ENCODE measurements at regions not wholly inside any gene's neighbourhood (a gene's known extent, or its start where the extent isn't known, plus 50 kb on each side); places are given as distances from the start of the nearest gene placed in this dataset.
"Not testable (repeated sequence)": the region's sequence is repeated elsewhere in the genome, so short reads cannot be mapped to it uniquely, and the experiment has no call there.

DNA sequence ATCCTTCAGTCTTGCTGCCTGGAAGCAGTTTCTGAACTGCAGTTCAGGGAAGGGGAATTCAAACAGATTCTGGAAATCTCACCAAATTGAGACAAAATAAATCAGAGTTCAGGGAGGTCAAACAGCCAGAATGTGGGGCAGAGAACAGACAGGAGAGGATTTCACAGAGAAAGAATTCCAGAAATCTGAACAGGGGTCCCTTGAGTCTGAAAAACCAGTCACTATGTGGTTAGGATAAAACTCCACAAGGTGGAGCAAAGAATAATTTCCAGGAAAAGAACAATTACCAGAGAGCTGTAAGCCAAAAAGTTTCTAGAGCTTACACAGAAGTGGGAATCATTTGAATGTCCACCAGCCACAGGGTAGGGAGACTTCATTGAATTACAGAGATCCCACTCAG is 84.7 kb downstream of the URB2 start:
- DNase-seq (ENCODE audit: low read depth, low spot score) = peak; percentile 25
- in situ Hi-C loops (cut with HindIII; ENCODE audit: low pct_unique_long_range_greater_than_20kb, low sequenced_read_pairs) = no loop called here

DNA sequence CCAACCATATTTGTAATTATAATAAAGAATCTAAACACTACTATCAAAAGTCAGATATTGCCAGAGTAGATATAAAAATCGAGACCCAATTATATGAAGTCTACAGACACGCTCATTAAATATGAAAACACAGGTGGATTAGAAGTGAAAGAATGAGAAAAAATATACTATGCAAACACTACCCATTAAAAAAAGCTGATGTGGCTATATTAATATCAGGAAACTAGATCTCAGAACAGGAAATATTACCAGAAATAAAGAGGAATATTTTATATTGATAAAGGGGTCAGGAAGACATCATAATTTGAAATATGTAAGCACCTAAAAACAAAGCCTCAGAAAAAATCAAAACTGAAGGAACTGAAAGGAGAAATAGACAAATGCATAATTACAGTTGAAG is 88.3 kb downstream of the URB2 start:
- in situ Hi-C loops (cut with HindIII; ENCODE audit: low pct_unique_long_range_greater_than_20kb, low sequenced_read_pairs) = no loop called here
- no peak for DNase-seq (ENCODE audit: low read depth, low spot score)

GRCh38 chr1:229714964-229715603 is 89.0 kb downstream of the URB2 start:
- in situ Hi-C loops (cut with HindIII; ENCODE audit: low pct_unique_long_range_greater_than_20kb, low sequenced_read_pairs) = no loop called here
- peak; percentile 78 for DNase-seq (ENCODE audit: low read depth, low spot score)

GRCh38 chr1:229716069-229716468 is 90.0 kb downstream of the URB2 start:
- in situ Hi-C loops (cut with HindIII; ENCODE audit: low pct_unique_long_range_greater_than_20kb, low sequenced_read_pairs) = no loop called here
- DNase-seq (ENCODE audit: low read depth, low spot score) = no peak

DNA sequence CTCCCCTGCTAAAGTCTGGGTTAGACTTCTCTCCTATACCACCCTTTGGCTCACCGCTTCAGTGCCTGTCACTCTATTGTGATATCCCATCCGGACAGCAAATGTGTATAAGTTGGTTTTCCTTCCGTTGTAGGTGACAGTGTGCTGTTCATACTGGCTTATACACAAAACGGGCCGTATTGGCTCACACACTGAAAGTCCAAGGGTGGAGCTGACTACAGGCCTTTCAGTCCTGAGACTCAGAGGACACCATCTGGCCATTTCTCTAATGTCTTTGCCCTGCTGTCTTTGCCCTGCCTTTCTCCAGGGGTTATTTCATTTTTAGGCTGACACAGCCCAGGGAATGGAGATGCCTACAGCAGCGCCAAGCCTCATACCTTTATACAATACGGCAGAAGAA is 90.7 kb downstream of the URB2 start:
- no peak for DNase-seq (ENCODE audit: low read depth, low spot score)
- in situ Hi-C loops (cut with HindIII; ENCODE audit: low pct_unique_long_range_greater_than_20kb, low sequenced_read_pairs) = no loop called here

- in situ Hi-C loops (cut with HindIII; ENCODE audit: low pct_unique_long_range_greater_than_20kb, low sequenced_read_pairs) = no loop called here
- DNase-seq (ENCODE audit: low read depth, low spot score) = peak; percentile 34
Measured at GRCh38 chr1:229717786-229718576, 91.9 kb downstream of the URB2 start.

- DNase-seq (ENCODE audit: low read depth, low spot score) = no peak
- in situ Hi-C loops (cut with HindIII; ENCODE audit: low pct_unique_long_range_greater_than_20kb, low sequenced_read_pairs) = no loop called here
Measured at GRCh38 chr1:229726061-229726460, 100.0 kb downstream of the URB2 start.

DNA sequence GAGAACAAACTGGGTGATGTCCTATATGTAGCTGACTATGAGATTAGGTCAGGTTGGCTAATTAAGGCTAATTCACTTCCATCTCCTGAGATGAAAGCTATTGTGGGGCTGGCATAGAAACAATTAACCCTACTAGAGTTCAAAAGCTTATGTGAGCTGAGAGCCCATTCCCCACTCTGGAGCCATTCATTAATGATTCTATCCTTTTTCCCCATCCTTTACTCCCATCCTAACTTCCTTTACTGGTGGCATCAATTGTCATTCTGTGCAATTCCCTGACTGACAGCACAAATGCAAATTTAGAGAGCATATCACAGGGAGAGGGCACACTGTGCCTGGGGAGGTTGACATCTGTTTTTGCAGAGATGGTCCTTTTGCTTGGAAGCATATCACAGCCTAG is 103.9 kb downstream of the URB2 start:
- in situ Hi-C loops (cut with HindIII; ENCODE audit: low pct_unique_long_range_greater_than_20kb, low sequenced_read_pairs) = no loop called here

GRCh38 chr1:229730573-229730972 is 104.5 kb downstream of the URB2 start:
- in situ Hi-C loops (cut with HindIII; ENCODE audit: low pct_unique_long_range_greater_than_20kb, low sequenced_read_pairs) = no loop called here
- no peak for DNase-seq (ENCODE audit: low read depth, low spot score)

More for the DNA sequence above, 103.9 kb downstream of the URB2 start:
- DNase-seq (ENCODE audit: low read depth, low spot score) = no peak

DNA sequence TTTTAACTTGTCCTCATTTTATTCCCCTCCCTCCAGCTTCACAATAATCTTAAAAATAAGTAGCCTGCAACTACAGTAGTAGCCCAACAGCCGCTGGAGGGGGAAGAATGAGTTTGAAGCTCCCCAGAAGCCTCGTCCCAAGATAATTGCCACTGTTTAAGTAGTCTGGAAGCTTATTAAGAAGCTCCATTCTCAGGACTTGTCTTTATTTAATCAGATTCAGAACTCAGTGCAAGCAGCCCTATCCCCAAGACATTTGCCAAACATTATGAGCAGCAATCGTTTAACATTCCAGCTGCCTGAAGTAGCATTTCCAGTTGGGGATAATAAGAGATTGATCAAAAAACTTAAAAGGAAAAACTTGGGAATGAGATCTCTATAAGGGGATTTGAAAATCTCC is 106.0 kb downstream of the URB2 start:
- DNase-seq (ENCODE audit: low read depth, low spot score) = no peak
- in situ Hi-C loops (cut with HindIII; ENCODE audit: low pct_unique_long_range_greater_than_20kb, low sequenced_read_pairs) = no loop called here

- in situ Hi-C loops (cut with HindIII; ENCODE audit: low pct_unique_long_range_greater_than_20kb, low sequenced_read_pairs) = no loop called here
- DNase-seq (ENCODE audit: low read depth, low spot score) = no peak
Measured at GRCh38 chr1:229736376-229736775, 110.3 kb downstream of the URB2 start.

DNA sequence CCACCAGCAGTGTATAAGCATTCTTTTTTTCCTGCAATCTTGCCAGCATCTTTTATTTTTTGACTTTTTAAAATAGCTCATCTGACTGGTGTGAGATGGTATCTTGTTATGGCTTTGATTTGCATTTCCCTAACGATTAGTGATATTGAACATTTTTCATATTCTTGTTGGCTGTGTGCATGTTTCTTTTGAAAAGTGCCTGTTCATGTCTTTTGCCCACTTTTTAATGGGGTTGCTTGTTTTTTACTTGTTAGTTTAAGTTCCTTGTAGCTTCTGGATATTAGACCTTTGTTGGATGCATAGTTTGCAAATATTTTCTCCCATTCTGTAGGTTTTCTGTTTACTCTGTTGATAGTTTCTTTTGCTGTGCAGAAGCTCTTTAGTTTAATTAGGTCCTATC is 116.6 kb downstream of the URB2 start:
- DNase-seq (ENCODE audit: low read depth, low spot score); in situ Hi-C loops (cut with HindIII; ENCODE audit: low pct_unique_long_range_greater_than_20kb, low sequenced_read_pairs): not testable (repeated sequence)

- DNase-seq (ENCODE audit: low read depth, low spot score) = no peak
- in situ Hi-C loops (cut with HindIII; ENCODE audit: low pct_unique_long_range_greater_than_20kb, low sequenced_read_pairs) = no loop called here
Measured at GRCh38 chr1:229749992-229750391, 123.9 kb downstream of the URB2 start.

DNA sequence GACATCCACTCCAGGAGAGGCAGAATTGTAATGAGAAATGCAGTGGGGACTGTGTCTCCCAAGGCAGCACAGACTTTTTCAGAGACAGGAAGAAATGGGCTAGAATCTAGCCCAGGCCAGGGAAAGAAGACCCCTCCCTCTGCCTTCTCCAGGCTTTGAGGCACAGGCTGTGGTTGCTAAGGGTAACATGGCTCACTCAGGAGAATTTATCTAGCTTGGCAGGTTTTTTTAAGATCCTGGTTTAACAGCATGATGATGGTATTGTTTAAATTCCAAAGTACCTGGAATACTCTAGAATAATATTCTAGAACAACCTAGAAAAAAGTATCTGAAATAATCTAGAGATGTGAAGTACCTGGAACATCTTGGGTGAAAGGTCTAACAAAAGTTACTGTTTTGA is 125.6 kb downstream of the URB2 start:
- DNase-seq (ENCODE audit: low read depth, low spot score) = no peak
- in situ Hi-C loops (cut with HindIII; ENCODE audit: low pct_unique_long_range_greater_than_20kb, low sequenced_read_pairs) = no loop called here

GRCh38 chr1:229752679-229753078 is 126.6 kb downstream of the URB2 start:
- in situ Hi-C loops (cut with HindIII; ENCODE audit: low pct_unique_long_range_greater_than_20kb, low sequenced_read_pairs) = no loop called here
- DNase-seq (ENCODE audit: low read depth, low spot score) = no peak

DNA sequence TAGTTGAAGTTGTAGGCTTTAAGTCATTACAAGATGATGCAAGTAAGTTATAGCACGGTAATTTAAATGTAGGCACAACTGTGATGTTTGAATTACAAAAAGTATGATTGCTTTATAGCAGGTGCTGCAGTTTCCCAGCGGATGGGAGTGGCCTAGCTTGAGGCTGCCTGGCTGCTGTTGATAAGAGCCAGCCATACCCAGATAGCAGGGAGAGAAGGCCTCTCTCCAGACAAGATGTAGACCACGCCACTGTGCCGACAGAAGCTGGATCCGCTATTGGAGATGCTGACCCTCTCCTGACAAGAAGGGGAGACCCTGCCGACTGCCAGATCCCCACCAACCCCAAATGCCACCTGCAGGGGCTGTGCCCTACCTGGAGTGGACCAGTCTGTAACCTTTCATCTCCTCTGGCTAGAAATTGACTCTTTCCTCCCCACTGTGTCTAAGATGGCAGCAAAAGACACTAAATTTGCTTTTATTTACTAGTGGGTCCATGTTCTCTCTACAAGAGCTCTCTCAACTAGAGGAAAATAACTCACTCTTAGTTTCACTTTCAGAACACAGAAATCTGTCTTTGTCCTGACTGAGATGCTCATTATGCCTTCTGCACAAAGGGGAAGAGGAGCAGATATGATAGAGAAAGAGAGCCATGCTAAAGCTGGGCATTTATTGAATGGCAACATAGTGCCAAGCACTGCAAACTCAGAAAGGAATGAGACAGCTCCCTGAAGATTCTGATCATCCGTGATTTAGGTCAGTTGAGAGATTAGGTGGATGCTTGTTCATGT is 127.9 kb downstream of the URB2 start:
- in situ Hi-C loops (cut with HindIII; ENCODE audit: low pct_unique_long_range_greater_than_20kb, low sequenced_read_pairs) = no loop called here
- DNase-seq (ENCODE audit: low read depth, low spot score) = no peak

DNA sequence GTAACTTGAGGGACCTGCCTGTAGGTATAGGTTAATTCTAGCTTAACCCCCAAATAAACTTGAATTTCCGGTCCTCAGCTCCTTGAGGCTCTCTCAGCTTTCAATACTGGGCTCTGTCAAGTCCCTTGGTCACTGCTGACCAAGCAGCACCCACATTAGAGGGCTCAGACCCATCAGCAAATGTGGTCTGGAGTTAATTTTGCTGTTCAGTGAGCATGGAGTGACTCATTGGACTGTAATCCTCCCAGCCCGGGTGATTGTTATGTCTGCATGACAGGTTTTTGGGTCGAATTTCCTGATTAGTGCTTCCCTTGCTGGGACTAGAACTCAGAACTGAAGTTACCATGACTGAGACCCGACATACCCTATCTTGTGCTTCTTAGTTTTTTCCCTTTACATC is 130.6 kb downstream of the URB2 start:
- no peak for DNase-seq (ENCODE audit: low read depth, low spot score)
- in situ Hi-C loops (cut with HindIII; ENCODE audit: low pct_unique_long_range_greater_than_20kb, low sequenced_read_pairs) = no loop called here

- no peak for DNase-seq (ENCODE audit: low read depth, low spot score)
- in situ Hi-C loops (cut with HindIII; ENCODE audit: low pct_unique_long_range_greater_than_20kb, low sequenced_read_pairs) = no loop called here
Measured at GRCh38 chr1:229757226-229757625, 131.2 kb downstream of the URB2 start.
